Breast epithelium (tissue), 4 donors: ENCODE measurements at regions not wholly inside any gene's neighbourhood (a gene's known extent, or its start where the extent isn't known, plus 50 kb on each side); places are given as distances from the start of the nearest gene placed in this dataset.

Source experiments
- DNase-seq, 2 donors: peaks; one replicate each; pipeline ENCODE4 v3.0.0-alpha.2; 2019; ENCODE audit warnings: low spot score in 2 of 2
- H3K27ac ChIP-seq, 2 donors: fragments of 200-600 bp; sonication (generic) in 1 of 2; one replicate each; pipeline ENCODE4 v1.5.1; 2016 to 2019; ENCODE audit warnings: mild to moderate bottlenecking in 1 of 2
- H3K27me3 ChIP-seq, 2 donors: fragments of 200-600 bp; sonication (generic) in 1 of 2; one replicate each; pipeline versions ENCODE4 v1.5.1 to v1.6.0; 2017 to 2019; ENCODE audit warnings: control low read depth in 1 of 2, mild to moderate bottlenecking in 1 of 2
- H3K36me3 ChIP-seq: fragments of 200-600 bp; one replicate; pipeline ENCODE4 v1.5.1; 2019
- H3K4me1 ChIP-seq, 2 donors: fragments of 200-600 bp; sonication (generic); one replicate each; pipeline ENCODE4 v1.5.1; 2016 to 2019; ENCODE audit warnings: control low read depth in 1 of 2
- H3K4me3 ChIP-seq, 3 donors: fragments of 200-600 bp; sonication (generic); 1 replicate in 2 of 3; 2 replicates in 1 of 3; pipeline ENCODE4 v1.5.1; 2016 to 2019; ENCODE audit warnings: mild to moderate bottlenecking in 3 of 3, moderate library complexity in 2 of 3
- H3K9me3 ChIP-seq, 2 donors: fragments of 200-600 bp; sonication (generic) in 1 of 2; one replicate each; pipeline ENCODE4 v1.5.1; 2016 to 2019; ENCODE audit warnings: control low read depth in 1 of 2
- CTCF ChIP-seq, 3 donors: fragments of 450-650 bp; IDR thresholded peaks; one replicate each; pipeline ENCODE4 v1.5.1; 2016 to 2017; ENCODE audit warnings: antibody characterized with exemption in 3 of 3, mild to moderate bottlenecking in 3 of 3, moderate library complexity in 3 of 3
- POLR2A ChIP-seq: fragments of 450-650 bp; IDR thresholded peaks from one replicate; pipeline ENCODE4 v1.6.1; 2016; ENCODE audit warnings: antibody characterized with exemption, mild to moderate bottlenecking, moderate library complexity
- POLR2AphosphoS5 ChIP-seq, 3 donors: sonication (generic); formaldehyde crosslinking; IDR thresholded peaks; one replicate each; pipeline ENCODE4 v1.6.1; 2017; ENCODE audit warnings: antibody characterized with exemption in 3 of 3
- intact Hi-C: fragments of 100-400 bp; cut with DNase I; formaldehyde crosslinking; loops from one replicate; pipeline ENCODE4 v1.15.1; 2023; ENCODE audit warnings: low total_unique reads

GRCh38 chr9:20220286-20220685 is 402.0 kb downstream of the MLLT3 start:
- Histone ChIP-seq H3K4me1 (no peaks in the 10 kb centered on the region), H3K36me3 (no peaks in the 10 kb centered on the region), H3K4me3 (no peak overlapping the region), H3K27me3 (no peaks in the 10 kb centered on the region), H3K9me3 (no peaks in the 10 kb centered on the region), H3K27ac (no peak overlapping the region)
- intact Hi-C loops: no loop called here
- no peak for DNase-seq
- TF ChIP-seq POLR2A (no peak), CTCF (IDR thresholded peaks at IDR 0.05) (no peak), POLR2AphosphoS5 (IDR thresholded peaks at IDR 0.05) (no peak)

GRCh38 chr9:20219437-20219836 is 402.9 kb downstream of the MLLT3 start:
- H3K27ac ChIP-seq: no peak overlapping the region
- TF ChIP-seq POLR2AphosphoS5 (IDR thresholded peaks at IDR 0.05): no peak
- TF ChIP-seq CTCF (IDR thresholded peaks at IDR 0.05): no peak
- TF ChIP-seq POLR2A: no peak
- no peaks in the 10 kb centered on the region for H3K9me3 ChIP-seq
- H3K4me1 ChIP-seq: no peaks in the 10 kb centered on the region
- intact Hi-C loops: no loop called here
- H3K4me3 ChIP-seq: no peak overlapping the region
- H3K36me3 ChIP-seq: no peaks in the 10 kb centered on the region
- no peak for DNase-seq
- no peaks in the 10 kb centered on the region for H3K27me3 ChIP-seq

- TF ChIP-seq POLR2AphosphoS5 (IDR thresholded peaks at IDR 0.05): no peak
- no peak for TF ChIP-seq POLR2A
- no peak for TF ChIP-seq CTCF (IDR thresholded peaks at IDR 0.05)
- Histone ChIP-seq H3K4me1 (no peaks in the 10 kb centered on the region), H3K27ac (no peak overlapping the region), H3K27me3 (no peaks in the 10 kb centered on the region), H3K9me3 (no peaks in the 10 kb centered on the region), H3K36me3 (no peaks in the 10 kb centered on the region), H3K4me3 (no peak overlapping the region)
- no peak for DNase-seq
- intact Hi-C loops: no loop called here
These were observed 404.7 kb downstream of the MLLT3 start for GRCh38 chr9:20217596-20217995.

GRCh38 chr9:20216438-20216837 is 405.9 kb downstream of the MLLT3 start:
- Histone ChIP-seq H3K9me3 (no peaks in the 10 kb centered on the region), H3K27me3 (no peaks in the 10 kb centered on the region), H3K4me1 (no peaks in the 10 kb centered on the region), H3K4me3 (no peak overlapping the region), H3K36me3 (no peaks in the 10 kb centered on the region), H3K27ac (no peak overlapping the region)
- no peak for DNase-seq
- TF ChIP-seq POLR2A: no peak
- no peak for TF ChIP-seq POLR2AphosphoS5 (IDR thresholded peaks at IDR 0.05)
- no peak for TF ChIP-seq CTCF (IDR thresholded peaks at IDR 0.05)
- intact Hi-C loops: no loop called here

- Histone ChIP-seq H3K36me3 (no peaks in the 10 kb centered on the region), H3K27ac (no peak overlapping the region), H3K9me3 (no peaks in the 10 kb centered on the region), H3K27me3 (no peaks in the 10 kb centered on the region), H3K4me3 (no peak overlapping the region), H3K4me1 (no peaks in the 10 kb centered on the region)
- intact Hi-C loops: no loop called here
- DNase-seq: no peak
- TF ChIP-seq POLR2AphosphoS5 (IDR thresholded peaks at IDR 0.05) (no peak), CTCF (IDR thresholded peaks at IDR 0.05) (no peak), POLR2A (no peak)
These were observed 406.7 kb downstream of the MLLT3 start for GRCh38 chr9:20215552-20215951.
